Keratinocyte (primary cell): ENCODE measurements at regions not wholly inside any gene's neighbourhood (a gene's known extent, or its start where the extent isn't known, plus 50 kb on each side); places are given as distances from the start of the nearest gene placed in this dataset.

Experiments
- CTCF ChIP-seq, 3 experiments: IDR thresholded peaks in 1 of 3; conservative IDR thresholded peaks in 1 of 3; optimal IDR thresholded peaks in 1 of 3; 2 replicates in 2 of 3; 3 replicates in 1 of 3; pipeline versions ENCODE3 to v1.5.1; 2011; ENCODE audit warnings: low read length in 3 of 3, mild to moderate bottlenecking in 3 of 3, moderate library complexity in 2 of 3, control low read depth in 1 of 3, inconsistent platforms in 1 of 3; ENCODE audit not compliant: insufficient read depth in 2 of 3; ENCODE audit errors: extremely low read depth in 1 of 3
- EZH2 ChIP-seq: IDR thresholded peaks from one replicate; pipeline ENCODE4 v1.6.1; 2012; ENCODE audit warnings: inconsistent platforms, mild to moderate bottlenecking, low read length, moderate library complexity

GRCh38 chr18:34976534-34976898 is 64.7 kb upstream of the MAPRE2 start:
- TF ChIP-seq CTCF (optimal IDR thresholded peaks at IDR 0.05 in 1 of 3, IDR thresholded peaks at IDR 0.05 in 1 of 3, conservative IDR thresholded peaks at IDR 0.05 in 1 of 3; ENCODE audit: extremely low read depth in 1 of 3, insufficient read depth in 2 of 3, low read length in 3 of 3) (no peak), EZH2 (peak; percentile 17)
